HCT116 (cell line): ENCODE measurements at regions not wholly inside any gene's neighbourhood (a gene's known extent, or its start where the extent isn't known, plus 50 kb on each side); places are given as distances from the start of the nearest gene placed in this dataset.

Experiments used
- ATAC-seq: fragments of 200-7000 bp; cut with Tn5 transposase; 2 replicates; pipeline ENCODE4 v1.9.1; 2020; ENCODE audit warnings: mild to moderate bottlenecking, moderate library complexity
- BruUV-seq: library from RNA; stranded (reverse); fragments of 400-500 nt; replicated peaks from 2 replicates; lab custom pipeline; 2021; lab: Mats Ljungman, UMichigan
- CTCF ChIA-PET: fragments of 300-600 bp; sonication (Branson Sonifier 250); formaldehyde crosslinking; loops from one replicate; lab custom pipeline; 2021; ENCODE audit warnings: antibody characterized with exemption; lab: Charles Lee
- POLR2A ChIA-PET: fragments of 300-600, 350-600 bp; sonication (Branson Sonifier 250); formaldehyde crosslinking; loops from one replicate; lab custom pipeline; 2021; ENCODE audit warnings: antibody characterized with exemption; lab: Charles Lee
- RAD21 ChIA-PET, 2 experiments: fragments of 300-600 bp; sonication (Branson Sonifier 250); formaldehyde crosslinking; loops; one replicate each; lab custom pipeline; 2023; ENCODE audit warnings: low total read pairs in 2 of 2; ENCODE audit not compliant: uncharacterized antibody in 2 of 2, unreplicated experiment in 2 of 2, low non-redundant PET in 1 of 2; lab: Charles Lee
- DNase-seq: peaks from one replicate; pipeline ENCODE4 v3.0.0-alpha.2; 2010; ENCODE audit warnings: low read depth, low spot score
- H2AFZ ChIP-seq: fragments of 200-600 bp; shearing (Covaris generic), sonication (generic); 2 replicates; pipeline ENCODE4 v1.6.1; 2017; ENCODE audit warnings: low read depth, mixed run types, mixed read lengths, antibody characterized with exemption, low read length; ENCODE audit not compliant: poor library complexity, severe bottlenecking
- H3K27ac ChIP-seq: 2 replicates; pipeline ENCODE4 v1.5.1; 2012; ENCODE audit warnings: low read depth, low read length
- H3K27me3 ChIP-seq: fragments of 200-600 bp; sonication (generic); 2 replicates; pipeline ENCODE4 v1.6.1; 2016; ENCODE audit warnings: mixed run types, low read length, mixed read lengths; ENCODE audit not compliant: insufficient read depth
- H3K36me3 ChIP-seq, 2 experiments: fragments of 200-500 bp in 1 of 2; fragments of 200-600 bp in 1 of 2; sonication (Bioruptor generic) in 1 of 2; sonication (generic) in 1 of 2; 2 replicates each; pipeline versions ENCODE4 v1.5.1 to v1.6.1; 2014 to 2016; ENCODE audit warnings: low read length in 2 of 2, inconsistent platforms in 1 of 2, mixed read lengths in 1 of 2, mixed run types in 1 of 2; ENCODE audit not compliant: insufficient read depth in 2 of 2, control insufficient read depth in 1 of 2
- H3K4me1 ChIP-seq, 2 experiments: fragments of 200-600 bp in 1 of 2; sonication (generic) in 1 of 2; 2 replicates each; pipeline versions ENCODE4 v1.5.1 to v1.6.1; 2012 to 2017; ENCODE audit warnings: low read length in 2 of 2, inconsistent platforms in 1 of 2, mild to moderate bottlenecking in 1 of 2, mixed read lengths in 1 of 2, mixed run types in 1 of 2, moderate library complexity in 1 of 2; ENCODE audit not compliant: insufficient read depth in 2 of 2, control insufficient read depth in 1 of 2
- H3K4me2 ChIP-seq: fragments of 200-600 bp; sonication (generic); 2 replicates; pipeline ENCODE4 v1.6.1; 2017; ENCODE audit warnings: mixed run types, low read length, mixed read lengths
- H3K4me3 ChIP-seq, 2 experiments: fragments of 200-600 bp in 1 of 2; sonication (generic) in 1 of 2; replicated peaks in 1 of 2; 2 replicates each; pipeline ENCODE4 v1.5.1; 2011 to 2016; ENCODE audit warnings: low read length in 2 of 2, control low read depth in 1 of 2, low read depth in 1 of 2, mild to moderate bottlenecking in 1 of 2, mixed read lengths in 1 of 2, mixed run types in 1 of 2
- H3K79me2 ChIP-seq: fragments of 200-600 bp; sonication (generic); 2 replicates; pipeline ENCODE4 v1.6.1; 2017; ENCODE audit warnings: mild to moderate bottlenecking, mixed run types, low read length, moderate library complexity, mixed read lengths; ENCODE audit not compliant: insufficient read depth
- H3K9ac ChIP-seq: fragments of 200-600 bp; sonication (generic); 2 replicates; pipeline ENCODE4 v1.6.1; 2016; ENCODE audit warnings: low read length, mixed read lengths
- H3K9me2 ChIP-seq: fragments of 200-600 bp; sonication (generic), shearing (Covaris generic); 2 replicates; pipeline ENCODE4 v1.6.1; 2017; ENCODE audit warnings: mixed run types, mild to moderate bottlenecking, moderate library complexity; ENCODE audit not compliant: insufficient read depth
- H3K9me3 ChIP-seq, 2 experiments: fragments of 200-500 bp in 1 of 2; fragments of 200-600 bp in 1 of 2; sonication (Bioruptor generic) in 1 of 2; sonication (generic) in 1 of 2; 2 replicates each; pipeline ENCODE4 v1.6.1; 2014 to 2017; ENCODE audit warnings: low read length in 2 of 2, mixed read lengths in 2 of 2, inconsistent platforms in 1 of 2, low read depth in 1 of 2, mild to moderate bottlenecking in 1 of 2, mixed run types in 1 of 2, moderate library complexity in 1 of 2; ENCODE audit not compliant: control insufficient read depth in 1 of 2, insufficient read depth in 1 of 2
- H4K20me1 ChIP-seq: fragments of 200-600 bp; sonication (generic), shearing (Covaris generic); 2 replicates; pipeline ENCODE4 v1.6.1; 2017; ENCODE audit warnings: mixed run types, mild to moderate bottlenecking, moderate library complexity; ENCODE audit not compliant: insufficient read depth
- CEBPB ChIP-seq: IDR thresholded peaks from 2 replicates; pipeline ENCODE4 v1.6.1; 2012; ENCODE audit warnings: low read depth
- EGR1 ChIP-seq: IDR thresholded peaks from 2 replicates; pipeline ENCODE4 v1.6.1; 2012; ENCODE audit warnings: low read depth
- EZH2 ChIP-seq: fragments of 200-600 bp; sonication (generic); IDR thresholded peaks from 2 replicates; pipeline ENCODE4 v1.6.1; 2017; ENCODE audit warnings: antibody characterized with exemption, mixed run types
- EZH2phosphoT487 ChIP-seq: fragments of 200-600 bp; IDR thresholded peaks from 2 replicates; pipeline ENCODE4 v1.6.1; 2018; ENCODE audit warnings: antibody characterized with exemption, borderline replicate concordance
- FOSL1 ChIP-seq: IDR thresholded peaks from 2 replicates; pipeline ENCODE4 v1.6.1; 2012; ENCODE audit warnings: low read depth
- JUND ChIP-seq: IDR thresholded peaks from 2 replicates; pipeline ENCODE4 v1.6.1; 2012
- REST ChIP-seq: IDR thresholded peaks from 2 replicates; pipeline ENCODE4 v1.6.1; 2012; ENCODE audit warnings: low read depth
- SIN3A ChIP-seq: IDR thresholded peaks from 2 replicates; pipeline ENCODE4 v1.6.1; 2012; ENCODE audit warnings: low read depth
- ZBTB33 ChIP-seq: IDR thresholded peaks from 2 replicates; pipeline ENCODE4 v1.6.1; 2011; ENCODE audit warnings: mild to moderate bottlenecking, low read length, moderate library complexity; ENCODE audit not compliant: insufficient replicate concordance; ENCODE audit errors: extremely low read depth
- ZNF274 ChIP-seq: fragments of 200-500 bp; sonication (Bioruptor generic); IDR thresholded peaks from 2 replicates; pipeline ENCODE4 v1.6.1; 2014; ENCODE audit warnings: mild to moderate bottlenecking, low read depth, low read length, inconsistent platforms
- intact Hi-C: fragments of 100-400 bp; cut with micrococcal nuclease; formaldehyde crosslinking; loops from 2 replicates; pipeline ENCODE4 v1.10.0; 2022
- TF ChIP-seq, protein P1 (sequence below): IDR thresholded peaks from 2 replicates; pipeline ENCODE4 v1.6.1; 2012

GRCh38 chr21:35201799-35202198 lies 152.7 kb upstream of the RUNX1 start:
- ChIA-PET RAD21 (no interaction called here), POLR2A (no interaction called here)
- H3K27me3 ChIP-seq, result no peaks in the 10 kb centered on the region
- intact Hi-C loops, result no loop called here
- peaks cover 7 to 53% of the 10 kb centered on the region in 2 experiments for H3K4me1 ChIP-seq
- no peaks in the 10 kb centered on the region for H3K79me2 ChIP-seq
- no peaks in the 10 kb centered on the region for H3K36me3 ChIP-seq
- H3K9me2 ChIP-seq, result no peaks in the 10 kb centered on the region
- BruUV-seq, result no TSS peak
- no peak for DNase-seq
- TF ChIP-seq CEBPB (no peak), REST (no peak), EGR1 (no peak), FOSL1 (no peak), EZH2phosphoT487 (no peak), JUND (no peak), SIN3A (no peak), ZNF274 (no peak), EZH2 (no peak), ZBTB33 (no peak)
- TF ChIP-seq, protein P1, sequence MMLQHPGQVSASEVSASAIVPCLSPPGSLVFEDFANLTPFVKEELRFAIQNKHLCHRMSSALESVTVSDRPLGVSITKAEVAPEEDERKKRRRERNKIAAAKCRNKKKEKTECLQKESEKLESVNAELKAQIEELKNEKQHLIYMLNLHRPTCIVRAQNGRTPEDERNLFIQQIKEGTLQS, result no peak
- TF ChIP-seq, all 23 proteins: peak for 0
- H3K4me2 ChIP-seq, result no peak overlapping the region
- no peaks in the 10 kb centered on the region for H3K9me3 ChIP-seq
- no peak overlapping the region for H3K27ac ChIP-seq
- no peak for ATAC-seq
- H4K20me1 ChIP-seq, result no peaks in the 10 kb centered on the region
- CTCF ChIA-PET, result no interaction called here
- no peak overlapping the region for H3K9ac ChIP-seq
- no peak overlapping the region for H3K4me3 ChIP-seq
- H2AFZ ChIP-seq, result no peak overlapping the region
